Cardiac muscle cell (in vitro differentiated cells and primary cell): ENCODE measurements at regions not wholly inside any gene's neighbourhood (a gene's known extent, or its start where the extent isn't known, plus 50 kb on each side); places are given as distances from the start of the nearest gene placed in this dataset.

Source experiments
- DNase-seq, 2 donors: peaks; one replicate each; pipeline versions ENCODE4 v3.0.0 to v3.0.0-alpha.2; 2010 to 2017; ENCODE audit warnings: low read depth in 1 of 2, low spot score in 1 of 2
- H3K27ac ChIP-seq: fragments of 200-600 bp; sonication (generic); 2 replicates; pipeline ENCODE4 v1.5.1; 2016
- H3K27me3 ChIP-seq: fragments of 200-600 bp; sonication (generic); 2 replicates; pipeline ENCODE4 v1.6.0; 2016; ENCODE audit warnings: control low read depth
- H3K36me3 ChIP-seq: fragments of 200-600 bp; sonication (generic); 2 replicates; pipeline ENCODE4 v1.5.1; 2016; ENCODE audit warnings: control low read depth
- H3K4me1 ChIP-seq: fragments of 200-600 bp; sonication (generic); 2 replicates; pipeline ENCODE4 v1.8.1; 2017; ENCODE audit warnings: low read depth, mild to moderate bottlenecking, mixed run types
- H3K4me3 ChIP-seq: fragments of 200-600 bp; sonication (generic); 2 replicates; pipeline ENCODE4 v1.5.1; 2016; ENCODE audit warnings: mild to moderate bottlenecking
- H3K9me3 ChIP-seq: fragments of 200-600 bp; sonication (generic); 2 replicates; pipeline ENCODE4 v1.5.1; 2017; ENCODE audit warnings: low read depth, mild to moderate bottlenecking, control low read depth
- CTCF ChIP-seq: IDR thresholded peaks from 2 replicates; pipeline ENCODE4 v1.5.1; 2012; ENCODE audit warnings: low read depth, mild to moderate bottlenecking, low read length

DNA sequence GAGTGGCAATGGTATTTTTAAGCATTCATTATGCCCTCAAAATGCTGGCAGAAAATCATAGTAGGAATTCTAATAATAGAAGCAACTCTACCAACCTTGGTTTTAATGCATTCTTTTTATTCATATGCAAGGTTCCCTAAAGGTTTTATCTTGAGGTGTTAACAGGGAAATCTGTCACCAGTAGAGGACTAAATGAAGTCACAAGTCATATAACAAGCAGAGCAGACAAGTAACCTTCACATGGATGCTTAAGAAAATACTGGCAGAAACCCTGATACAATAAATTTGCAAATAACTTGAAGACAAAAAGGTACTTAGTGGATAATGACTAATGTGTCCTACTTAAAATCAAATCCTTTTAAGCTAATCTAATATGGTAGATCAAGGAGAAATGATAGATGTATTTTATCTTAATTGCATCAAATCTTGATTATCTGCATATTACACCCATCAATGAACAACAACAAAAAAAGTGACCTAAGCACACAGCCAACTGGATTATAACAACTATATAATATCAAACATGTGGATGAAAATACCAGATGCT is 73.3 kb downstream of the RFC3 start:
- H3K36me3 ChIP-seq = no peaks in the 10 kb centered on the region
- H3K4me1 ChIP-seq = no peaks in the 10 kb centered on the region
- TF ChIP-seq CTCF = no peak
- H3K27ac ChIP-seq = no peak overlapping the region
- no peak for DNase-seq
- H3K27me3 ChIP-seq = no peaks in the 10 kb centered on the region
- H3K9me3 ChIP-seq = no peaks in the 10 kb centered on the region
- H3K4me3 ChIP-seq = no peak overlapping the region

- no peak for TF ChIP-seq CTCF
- no peak for DNase-seq
- no peaks in the 10 kb centered on the region for H3K9me3 ChIP-seq
- H3K27ac ChIP-seq = no peak overlapping the region
- H3K4me3 ChIP-seq = no peak overlapping the region
- no peaks in the 10 kb centered on the region for H3K4me1 ChIP-seq
- H3K27me3 ChIP-seq = no peaks in the 10 kb centered on the region
- no peaks in the 10 kb centered on the region for H3K36me3 ChIP-seq
These were observed 75.6 kb downstream of the RFC3 start for GRCh38 chr13:33893559-33893958.

GRCh38 chr13:33904431-33904830 is 86.5 kb downstream of the RFC3 start:
- no peaks in the 10 kb centered on the region for H3K9me3 ChIP-seq
- no peaks in the 10 kb centered on the region for H3K36me3 ChIP-seq
- no peak for TF ChIP-seq CTCF
- no peak overlapping the region for H3K4me3 ChIP-seq
- DNase-seq = no peak
- no peaks in the 10 kb centered on the region for H3K27me3 ChIP-seq
- no peak overlapping the region for H3K27ac ChIP-seq
- H3K4me1 ChIP-seq = no peaks in the 10 kb centered on the region

- Histone ChIP-seq H3K27me3 (no peaks in the 10 kb centered on the region), H3K9me3 (no peaks in the 10 kb centered on the region), H3K4me3 (no peak overlapping the region), H3K27ac (no peak overlapping the region), H3K36me3 (no peaks in the 10 kb centered on the region), H3K4me1 (no peaks in the 10 kb centered on the region)
- TF ChIP-seq CTCF = no peak
- no peak for DNase-seq
These were observed 90.2 kb downstream of the RFC3 start for GRCh38 chr13:33908116-33908515.

GRCh38 chr13:33910255-33910654 is 92.3 kb downstream of the RFC3 start:
- DNase-seq = no peak
- H3K27ac ChIP-seq = no peak overlapping the region
- no peaks in the 10 kb centered on the region for H3K4me1 ChIP-seq
- no peak for TF ChIP-seq CTCF
- H3K9me3 ChIP-seq = no peaks in the 10 kb centered on the region
- H3K36me3 ChIP-seq = no peaks in the 10 kb centered on the region
- H3K4me3 ChIP-seq = no peak overlapping the region
- H3K27me3 ChIP-seq = no peaks in the 10 kb centered on the region

DNA sequence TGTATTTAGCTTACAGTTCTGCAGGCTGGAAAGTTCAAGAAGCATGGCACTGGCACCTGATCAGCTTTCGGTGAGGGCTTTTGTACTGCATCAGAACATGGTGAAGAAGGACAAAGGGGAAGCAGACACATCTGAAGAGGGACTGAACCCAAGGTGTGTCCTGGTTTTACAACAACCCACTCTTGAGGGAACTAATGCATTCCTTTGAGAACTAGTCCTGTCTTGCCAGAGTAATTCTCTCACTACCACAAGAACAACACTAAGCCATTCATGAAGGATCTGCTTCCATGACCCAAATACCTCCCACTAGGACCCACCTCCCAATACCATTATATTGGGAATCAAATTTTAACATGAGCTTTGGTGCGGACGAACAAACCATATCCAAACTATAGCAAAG is 93.6 kb downstream of the RFC3 start:
- Histone ChIP-seq H3K4me3 (no peak overlapping the region), H3K27ac (no peak overlapping the region), H3K27me3 (no peaks in the 10 kb centered on the region), H3K36me3 (no peaks in the 10 kb centered on the region), H3K4me1 (no peaks in the 10 kb centered on the region), H3K9me3 (no peaks in the 10 kb centered on the region)
- DNase-seq = no peak
- TF ChIP-seq CTCF = no peak
